ENCODE measurements at regions not wholly inside any gene's neighbourhood (a gene's known extent, or its start where the extent isn't known, plus 50 kb on each side); places are given as distances from the start of the nearest gene placed in this dataset.

GRCh38 chr2:220336771-220337170 lies 709.3 kb downstream of the SLC4A3 start:
- Histone ChIP-seq H3K4me1 (no peaks in the 10 kb centered on the region), H3K27ac (no peak overlapping the region), H3K36me3 (no peaks in the 10 kb centered on the region), H3K27me3 (no peaks in the 10 kb centered on the region), H3K9me3 (no peaks in the 10 kb centered on the region), H3K4me3 (no peak overlapping the region)
- TF ChIP-seq CTCF (IDR thresholded peaks at IDR 0.05) = no peak
- intact Hi-C loops (cut with DNase I) = no loop called here
- DNase-seq (ENCODE audit: low spot score in 2 of 2) = no peak

- intact Hi-C loops (cut with DNase I) = no loop called here
- Histone ChIP-seq H3K4me1 (no peaks in the 10 kb centered on the region), H3K4me3 (no peak overlapping the region), H3K27me3 (no peaks in the 10 kb centered on the region), H3K27ac (no peak overlapping the region), H3K9me3 (no peaks in the 10 kb centered on the region), H3K36me3 (no peaks in the 10 kb centered on the region)
- no peak for TF ChIP-seq CTCF (IDR thresholded peaks at IDR 0.05)
- DNase-seq (ENCODE audit: low spot score in 2 of 2) = no peak
Measured at GRCh38 chr2:220337611-220338440, 710.4 kb downstream of the SLC4A3 start.

GRCh38 chr2:220341014-220341413 lies 713.6 kb downstream of the SLC4A3 start:
- H3K27me3 ChIP-seq = no peaks in the 10 kb centered on the region
- DNase-seq (ENCODE audit: low spot score in 2 of 2) = no peak
- H3K27ac ChIP-seq = no peak overlapping the region
- no peaks in the 10 kb centered on the region for H3K4me1 ChIP-seq
- no peaks in the 10 kb centered on the region for H3K9me3 ChIP-seq
- no peaks in the 10 kb centered on the region for H3K36me3 ChIP-seq
- intact Hi-C loops (cut with DNase I) = no loop called here
- no peak for TF ChIP-seq CTCF (IDR thresholded peaks at IDR 0.05)
- no peak overlapping the region for H3K4me3 ChIP-seq

- Histone ChIP-seq H3K4me3 (no peak overlapping the region), H3K27me3 (no peaks in the 10 kb centered on the region), H3K4me1 (no peaks in the 10 kb centered on the region), H3K27ac (no peak overlapping the region), H3K9me3 (no peaks in the 10 kb centered on the region), H3K36me3 (no peaks in the 10 kb centered on the region)
- intact Hi-C loops (cut with DNase I) = no loop called here
- no peak for DNase-seq (ENCODE audit: low spot score in 2 of 2)
- TF ChIP-seq CTCF (IDR thresholded peaks at IDR 0.05) = no peak
Measured at GRCh38 chr2:220346919-220347318, 719.5 kb downstream of the SLC4A3 start.

- no peak for TF ChIP-seq CTCF (IDR thresholded peaks at IDR 0.05)
- Histone ChIP-seq H3K4me1 (no peaks in the 10 kb centered on the region), H3K9me3 (no peaks in the 10 kb centered on the region), H3K36me3 (no peaks in the 10 kb centered on the region), H3K27me3 (no peaks in the 10 kb centered on the region), H3K27ac (no peak overlapping the region), H3K4me3 (no peak overlapping the region)
- no peak for DNase-seq (ENCODE audit: low spot score in 2 of 2)
- intact Hi-C loops (cut with DNase I) = no loop called here
Measured at GRCh38 chr2:220347626-220348025, 720.2 kb downstream of the SLC4A3 start.

Data from ascending aorta (tissue), 2 donors.